Epithelial cell of esophagus (primary cell): ENCODE measurements at regions not wholly inside any gene's neighbourhood (a gene's known extent, or its start where the extent isn't known, plus 50 kb on each side); places are given as distances from the start of the nearest gene placed in this dataset.

Source experiments
- DNase-seq: peaks from one replicate; pipeline ENCODE4 v3.0.0; 2010; ENCODE audit warnings: low read depth
- H3K4me3 ChIP-seq: 2 replicates; pipeline ENCODE4 v1.5.1; 2011; ENCODE audit warnings: mild to moderate bottlenecking, low read length, control low read depth
- TF ChIP-seq, protein P1 (sequence below): IDR thresholded peaks from 2 replicates; pipeline ENCODE4 v1.5.1; 2011; ENCODE audit warnings: low read depth, mild to moderate bottlenecking, low read length, control low read depth, inconsistent platforms; ENCODE audit not compliant: insufficient read depth; ENCODE audit errors: missing control alignments

DNA sequence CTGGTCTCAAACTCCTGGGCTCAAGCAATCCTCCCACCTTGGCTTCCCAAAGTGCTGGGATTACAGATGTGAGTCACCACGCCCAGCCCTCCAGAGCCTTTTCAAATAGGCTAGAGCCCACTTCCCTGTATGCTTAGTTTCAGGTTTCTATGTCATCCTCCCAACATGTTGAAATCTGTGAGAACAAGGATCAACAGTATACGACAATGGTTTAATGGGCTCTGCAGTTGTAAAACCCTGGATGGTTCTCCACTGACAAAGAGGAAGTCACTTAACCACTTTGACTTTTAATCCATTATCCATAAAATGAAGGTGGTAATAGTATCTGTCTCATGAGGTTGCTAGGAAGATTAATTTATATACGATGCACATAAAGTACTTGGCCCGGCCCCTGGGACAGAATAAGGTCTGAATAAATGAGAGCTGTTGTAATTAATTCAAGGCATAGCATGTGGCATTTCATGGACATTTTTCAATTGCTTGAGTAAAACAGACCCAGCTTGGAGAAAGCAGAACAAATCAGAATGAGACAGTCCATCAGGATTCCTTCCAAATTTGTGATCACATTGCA, 113.9 kb upstream of the ZNF648 start:
- H3K4me3 ChIP-seq, result no peak overlapping the region
- peak; percentile 90 for DNase-seq
- TF ChIP-seq, protein P1, sequence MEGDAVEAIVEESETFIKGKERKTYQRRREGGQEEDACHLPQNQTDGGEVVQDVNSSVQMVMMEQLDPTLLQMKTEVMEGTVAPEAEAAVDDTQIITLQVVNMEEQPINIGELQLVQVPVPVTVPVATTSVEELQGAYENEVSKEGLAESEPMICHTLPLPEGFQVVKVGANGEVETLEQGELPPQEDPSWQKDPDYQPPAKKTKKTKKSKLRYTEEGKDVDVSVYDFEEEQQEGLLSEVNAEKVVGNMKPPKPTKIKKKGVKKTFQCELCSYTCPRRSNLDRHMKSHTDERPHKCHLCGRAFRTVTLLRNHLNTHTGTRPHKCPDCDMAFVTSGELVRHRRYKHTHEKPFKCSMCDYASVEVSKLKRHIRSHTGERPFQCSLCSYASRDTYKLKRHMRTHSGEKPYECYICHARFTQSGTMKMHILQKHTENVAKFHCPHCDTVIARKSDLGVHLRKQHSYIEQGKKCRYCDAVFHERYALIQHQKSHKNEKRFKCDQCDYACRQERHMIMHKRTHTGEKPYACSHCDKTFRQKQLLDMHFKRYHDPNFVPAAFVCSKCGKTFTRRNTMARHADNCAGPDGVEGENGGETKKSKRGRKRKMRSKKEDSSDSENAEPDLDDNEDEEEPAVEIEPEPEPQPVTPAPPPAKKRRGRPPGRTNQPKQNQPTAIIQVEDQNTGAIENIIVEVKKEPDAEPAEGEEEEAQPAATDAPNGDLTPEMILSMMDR, result no peak

- no peak for DNase-seq
- TF ChIP-seq, protein P1, result no peak
- no peak overlapping the region for H3K4me3 ChIP-seq
Observed at GRCh38 chr1:182174513-182174855, 113.0 kb upstream of the ZNF648 start.

DNA sequence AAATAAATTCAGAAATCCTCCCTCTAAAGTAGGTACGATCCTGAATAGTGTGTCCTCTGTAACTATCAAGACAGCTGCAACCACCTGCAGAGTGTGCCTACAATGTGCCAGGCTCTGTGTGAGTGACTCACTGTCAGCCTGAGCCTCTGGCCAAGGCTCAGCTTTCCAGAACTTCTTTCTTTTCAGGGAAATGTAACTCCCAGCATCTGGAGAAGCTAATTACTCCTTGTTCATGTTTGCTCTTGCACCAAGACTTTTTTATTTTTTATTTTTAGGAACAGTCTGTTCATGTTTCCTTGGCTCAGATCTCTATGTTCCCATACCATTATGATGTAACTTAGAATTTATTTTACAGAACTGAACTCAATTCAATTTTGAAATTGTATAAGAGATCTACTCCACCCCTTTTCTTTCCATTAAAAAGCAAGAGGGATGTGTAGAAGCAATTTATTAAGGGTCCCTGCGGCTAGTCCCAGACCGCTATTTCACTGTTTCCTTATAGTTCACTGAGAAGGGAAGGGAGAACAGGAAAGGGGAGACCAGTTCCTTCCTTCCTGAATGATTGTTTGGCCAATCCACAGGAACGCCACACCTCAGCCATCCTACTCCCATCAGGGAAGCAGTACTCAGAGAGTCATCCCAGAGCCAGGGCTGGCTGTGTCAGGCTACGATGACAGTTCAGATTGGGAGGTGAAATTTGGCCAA, 112.4 kb upstream of the ZNF648 start:
- peak; percentile 60 for DNase-seq
- no peak overlapping the region for H3K4me3 ChIP-seq
- TF ChIP-seq, protein P1, result no peak

DNA sequence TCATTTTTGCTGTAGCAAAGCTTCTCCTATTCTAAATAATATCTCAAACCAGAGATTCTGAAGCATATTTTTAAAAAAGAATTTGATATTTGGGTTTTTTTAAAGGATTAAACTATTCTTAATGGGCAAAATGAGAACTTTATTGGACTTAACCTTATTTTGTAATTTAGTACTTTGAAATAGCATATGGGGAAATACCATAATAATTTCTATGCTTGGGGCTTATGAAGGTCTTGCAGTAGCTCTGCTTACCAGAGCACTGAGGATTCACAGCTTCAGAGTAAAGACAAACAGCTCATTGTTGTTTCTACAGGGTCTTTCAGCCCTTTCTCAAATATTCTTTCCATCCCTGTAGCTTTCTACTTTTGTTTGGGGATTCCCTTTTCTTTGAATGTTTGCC, 111.2 kb upstream of the ZNF648 start:
- DNase-seq, result no peak
- TF ChIP-seq, protein P1, result no peak
- H3K4me3 ChIP-seq, result no peak overlapping the region

DNA sequence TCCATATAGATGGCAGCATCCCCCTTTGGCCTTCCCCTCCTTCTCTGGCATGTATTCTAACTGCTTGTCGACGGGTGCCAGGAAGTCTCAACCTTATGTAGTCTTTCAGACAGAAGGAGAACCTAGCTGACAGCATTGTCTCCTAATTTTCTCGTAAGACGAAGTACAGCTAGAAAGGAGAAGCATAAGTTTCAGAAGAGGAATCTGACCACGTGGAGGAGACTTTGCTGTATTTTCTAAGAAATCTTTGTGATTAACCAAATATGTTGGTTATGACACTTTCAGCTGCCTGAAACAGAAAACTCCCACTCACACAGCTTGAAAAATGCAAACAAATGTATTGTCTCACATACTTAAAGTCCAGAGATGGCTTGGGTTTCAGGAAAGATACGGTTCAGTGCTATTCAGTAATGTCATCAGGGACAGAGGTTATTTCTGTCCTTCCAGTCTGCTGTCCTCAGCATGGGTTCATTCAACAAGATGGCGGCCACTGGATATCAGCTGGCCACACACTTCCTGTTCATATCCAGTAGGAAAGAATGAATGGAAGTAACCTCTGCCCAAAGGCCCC, 109.5 kb upstream of the ZNF648 start:
- TF ChIP-seq, protein P1, result no peak
- no peak for DNase-seq
- H3K4me3 ChIP-seq, result no peak overlapping the region

DNA sequence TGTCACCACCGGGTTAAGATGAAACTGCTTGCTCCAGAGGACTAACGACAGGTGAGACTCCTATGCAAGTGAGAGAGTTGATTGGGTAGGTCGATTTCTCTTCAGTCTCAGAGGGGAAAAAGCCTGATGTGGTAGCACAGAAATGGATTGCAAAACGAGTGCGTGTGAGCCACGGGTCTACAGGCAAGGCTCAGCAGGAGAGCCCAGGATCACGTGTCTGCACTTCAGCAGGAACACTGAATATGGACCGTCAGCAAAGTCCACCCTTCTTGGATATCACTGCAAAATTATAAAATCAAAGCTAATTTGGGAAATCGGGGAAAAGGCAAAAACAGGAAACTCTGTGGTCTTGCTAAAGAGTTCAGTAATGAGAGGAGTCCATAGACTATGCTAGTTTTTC, 107.7 kb upstream of the ZNF648 start:
- TF ChIP-seq, protein P1, result no peak
- DNase-seq, result no peak

More for the DNA sequence above, 107.7 kb upstream of the ZNF648 start:
- H3K4me3 ChIP-seq, result no peak overlapping the region
